ENCODE measurements at regions not wholly inside any gene's neighbourhood (a gene's known extent, or its start where the extent isn't known, plus 50 kb on each side); places are given as distances from the start of the nearest gene placed in this dataset.

DNA sequence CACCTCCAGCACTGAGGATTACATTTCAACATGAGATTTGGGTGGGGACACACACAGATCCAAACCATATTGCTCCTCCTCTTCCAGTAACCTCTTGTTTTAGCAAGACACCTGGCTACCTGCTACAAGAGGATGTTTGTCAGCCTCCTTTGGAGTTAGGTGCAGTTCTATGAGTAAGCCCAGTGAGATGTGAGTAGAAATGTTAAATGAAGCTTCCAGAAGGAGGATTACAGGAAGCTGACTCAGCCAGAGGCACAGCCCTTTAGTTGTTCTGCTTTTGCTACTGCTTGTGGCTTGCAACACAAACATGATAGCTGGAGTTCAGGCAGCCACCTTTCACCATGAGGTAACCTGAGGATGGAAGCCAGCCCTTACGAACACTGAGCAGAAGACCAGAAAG is 382.7 kb upstream of the RNF32 start:
- no peak for DNase-seq

DNA sequence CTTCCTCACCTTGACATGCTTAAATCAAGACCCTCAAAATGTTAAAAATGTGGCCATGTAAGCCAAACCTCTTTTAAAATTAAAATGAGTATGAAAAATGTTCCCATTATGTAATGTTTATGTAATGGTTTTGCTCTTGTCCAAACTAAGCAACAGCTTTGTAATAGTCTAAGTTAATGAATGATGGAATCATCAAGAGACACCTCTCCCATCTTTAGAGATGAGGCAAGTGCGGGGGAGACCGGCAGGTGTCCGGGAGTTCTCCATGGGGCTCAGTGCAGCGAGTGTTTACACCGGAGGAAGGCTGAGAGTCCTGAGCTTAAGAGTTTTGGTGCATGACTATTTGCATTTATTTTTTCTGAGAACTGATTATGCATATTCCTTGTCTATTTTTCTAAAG is 384.9 kb upstream of the RNF32 start:
- no peak for DNase-seq

DNA sequence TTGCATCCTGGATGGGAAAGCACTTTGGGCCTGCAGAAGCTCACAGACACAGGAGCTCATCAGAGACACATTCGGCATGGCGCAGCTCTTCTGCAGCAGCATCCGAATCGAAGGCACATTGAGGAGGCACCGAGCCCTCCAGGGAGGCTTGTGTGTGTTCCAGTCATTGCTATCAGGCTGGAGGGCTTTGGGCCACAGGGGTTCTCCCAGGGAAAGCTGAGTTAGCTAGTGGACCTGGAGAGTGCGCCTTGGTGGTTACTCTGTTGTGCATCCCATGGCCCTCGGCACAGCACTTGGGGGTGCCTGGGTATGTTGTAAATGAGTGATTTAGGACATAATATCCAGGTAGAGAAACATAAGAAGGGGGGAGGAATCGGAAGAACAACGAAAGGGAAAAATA is 388.7 kb upstream of the RNF32 start:
- DNase-seq = no peak

DNA sequence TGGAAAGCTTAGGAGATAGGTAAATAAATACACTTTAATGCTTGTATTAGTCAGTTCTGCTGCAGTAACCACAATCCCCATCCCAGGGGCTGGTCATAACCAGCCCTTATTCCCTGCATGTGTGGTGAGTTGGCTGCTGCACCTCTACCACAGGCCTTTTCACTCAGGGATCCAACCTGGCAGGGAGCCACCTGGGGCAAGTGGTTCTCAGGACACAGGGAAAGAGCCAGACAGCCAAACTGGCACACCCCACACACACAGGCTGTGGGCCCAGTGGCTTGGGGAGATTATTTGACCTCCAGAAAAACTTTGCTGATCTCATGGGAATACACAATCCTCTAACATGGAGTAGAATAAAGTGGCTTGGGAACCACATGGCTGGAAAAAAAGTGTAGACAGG is 400.0 kb upstream of the RNF32 start:
- DNase-seq = no peak

DNA sequence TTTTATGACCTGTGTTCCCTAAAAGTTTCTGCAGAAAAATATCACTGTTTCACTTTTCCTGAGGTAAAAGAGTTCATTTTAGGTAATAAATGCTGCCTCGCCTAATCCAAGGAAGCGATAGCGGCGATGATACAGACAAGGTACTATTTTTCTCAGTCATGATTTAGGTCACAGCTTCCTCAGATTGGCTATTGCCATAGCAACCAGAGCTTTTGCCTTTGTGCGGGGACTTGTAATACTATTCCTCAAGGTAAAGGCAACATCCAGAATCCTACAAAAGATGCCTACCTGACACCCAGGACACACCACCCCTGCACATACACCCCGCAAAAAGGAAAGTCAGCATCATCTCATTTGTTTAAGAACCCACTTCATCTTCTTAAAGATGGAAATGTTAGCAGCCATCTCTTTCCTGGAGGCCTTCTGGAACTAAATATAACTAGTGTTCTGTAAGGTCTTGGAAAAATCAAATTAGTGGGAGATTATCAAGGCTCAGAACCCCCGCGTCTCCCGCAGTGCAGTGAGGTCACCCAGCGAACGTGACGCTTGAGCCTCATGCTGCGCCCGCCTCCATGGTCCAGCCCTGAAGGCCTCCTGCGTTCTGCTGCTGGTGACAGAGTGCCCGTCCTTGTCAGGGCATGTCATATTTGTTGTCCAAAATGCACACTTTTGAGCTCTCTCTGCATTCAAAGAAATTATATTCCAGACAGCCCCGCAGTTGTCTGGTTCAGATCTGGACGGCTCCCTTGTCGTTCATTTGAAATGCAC is 402.0 kb upstream of the RNF32 start:
- DNase-seq = no peak

DNA sequence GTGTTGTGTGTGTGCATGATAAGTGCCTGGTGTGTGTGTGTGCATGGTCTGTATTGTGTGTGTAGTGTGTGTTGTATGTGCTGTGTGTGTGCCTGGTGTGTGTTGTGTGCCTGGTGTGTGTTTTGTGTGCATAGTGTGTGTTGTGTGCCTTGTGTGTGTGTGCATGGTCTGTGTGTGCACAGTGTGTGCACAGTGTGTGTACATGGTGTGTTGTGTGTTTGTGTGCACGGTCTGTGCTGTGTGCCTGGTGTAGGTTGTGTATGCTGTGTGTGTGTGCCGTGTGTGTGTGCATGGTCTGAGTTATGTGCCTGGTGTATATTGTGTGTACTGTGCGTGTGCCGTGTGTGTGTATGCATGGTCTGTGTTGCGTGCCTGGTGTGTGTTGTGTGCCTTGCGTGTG is 403.0 kb upstream of the RNF32 start:
- no peak for DNase-seq

DNA sequence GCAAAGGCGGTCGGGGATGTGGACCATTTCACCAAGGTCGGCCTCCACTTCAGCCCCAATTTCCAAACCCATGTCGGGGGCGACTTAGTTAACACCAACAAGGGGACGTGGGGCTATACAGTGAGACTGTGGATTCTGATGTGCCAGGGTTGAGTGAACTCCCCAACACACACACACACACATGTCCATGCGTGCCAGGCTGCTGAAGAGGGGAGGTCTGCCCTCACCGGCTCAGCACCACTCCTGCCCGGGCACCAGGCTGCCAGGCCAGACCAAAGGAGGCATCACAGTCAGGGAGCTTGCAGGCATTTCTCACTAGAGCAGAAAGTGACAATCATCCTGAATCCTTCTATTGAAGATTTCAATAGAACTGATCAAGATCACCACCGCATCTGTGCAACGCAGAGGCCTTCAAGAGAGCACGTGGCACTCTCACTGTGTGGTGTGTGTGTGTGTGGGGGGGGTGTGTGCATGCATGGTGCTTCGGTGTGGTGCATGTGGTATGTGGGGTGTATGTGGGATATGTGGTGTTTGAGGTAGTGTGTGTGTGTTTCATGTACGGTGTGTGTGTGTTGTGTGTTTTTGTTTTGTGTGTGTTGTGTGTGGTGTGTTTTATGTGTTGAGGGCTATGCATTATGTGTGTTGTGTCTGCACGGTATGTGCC is 403.5 kb upstream of the RNF32 start:
- no peak for DNase-seq

DNA sequence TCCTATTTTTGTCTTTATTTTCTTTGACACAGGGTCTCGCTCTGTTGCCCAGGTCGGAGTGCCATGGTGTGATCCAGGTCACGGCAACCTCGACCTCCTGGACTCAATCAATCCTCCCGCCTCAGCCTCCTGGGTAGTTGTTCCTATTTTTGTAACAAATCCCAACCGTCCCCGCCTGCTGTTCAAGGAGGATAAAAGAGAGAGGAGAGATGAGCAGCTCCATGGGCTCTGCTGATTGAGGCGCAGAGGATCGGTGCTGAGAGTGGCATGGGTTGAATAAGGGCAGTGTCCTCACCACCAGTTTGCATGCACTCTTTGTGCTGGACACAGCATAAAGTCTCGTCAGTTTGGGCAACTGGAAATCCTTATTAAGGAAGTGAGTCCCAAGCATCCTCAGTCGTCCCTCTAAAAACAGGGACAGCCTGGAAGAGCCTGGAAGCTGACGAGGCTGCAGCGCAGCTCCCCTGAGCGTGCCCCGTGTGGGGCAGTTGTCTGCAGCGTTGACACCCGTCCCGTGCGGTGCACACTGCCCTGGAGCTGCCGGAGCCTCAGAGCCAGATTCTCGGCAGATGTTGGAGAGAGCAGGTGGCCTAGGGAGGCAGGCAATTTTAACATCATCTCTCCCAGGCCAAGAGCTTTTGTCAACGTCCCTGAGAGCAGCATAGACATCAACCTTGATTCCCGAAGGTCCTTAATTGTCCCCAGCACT is 404.2 kb upstream of the RNF32 start:
- DNase-seq = no peak

DNA sequence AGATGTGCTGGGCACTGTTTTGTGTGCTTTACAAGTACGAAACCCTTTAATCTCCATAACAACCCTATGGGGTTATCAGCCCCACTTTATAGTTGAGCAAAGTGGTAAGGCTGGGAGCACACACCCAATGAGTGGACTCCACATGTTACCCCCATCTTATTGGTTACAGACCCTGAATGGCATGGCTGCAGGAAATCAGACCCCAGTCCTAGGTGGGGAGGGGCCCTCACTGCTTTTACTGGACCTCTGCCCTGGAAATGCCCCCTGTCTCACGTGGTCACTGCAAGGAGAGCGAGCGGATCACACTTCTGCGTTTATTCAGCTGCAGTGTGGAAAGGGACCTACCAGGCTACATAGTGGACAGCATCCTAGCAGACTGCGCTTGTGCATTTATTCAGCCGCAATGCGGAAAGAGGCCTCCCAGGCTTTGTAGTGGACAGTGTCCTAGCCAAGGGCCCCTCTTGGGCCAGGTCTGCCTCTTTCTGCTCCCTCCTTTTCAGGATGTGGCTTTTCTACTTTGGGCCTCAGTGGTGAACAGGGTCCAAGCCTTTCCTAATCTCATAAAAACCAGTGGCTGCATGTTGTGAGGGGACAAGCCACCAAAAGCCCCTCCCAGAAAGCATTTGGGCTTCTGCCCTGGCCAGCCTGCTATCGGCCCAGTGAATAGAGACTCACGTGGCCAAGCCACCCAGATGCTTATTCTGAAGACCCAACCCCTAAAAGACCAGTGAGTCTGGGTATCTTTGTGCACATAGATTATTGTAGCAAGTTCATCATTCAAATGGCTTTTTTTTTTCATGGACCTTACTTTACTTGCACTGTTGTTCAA is 405.7 kb upstream of the RNF32 start:
- no peak for DNase-seq

DNA sequence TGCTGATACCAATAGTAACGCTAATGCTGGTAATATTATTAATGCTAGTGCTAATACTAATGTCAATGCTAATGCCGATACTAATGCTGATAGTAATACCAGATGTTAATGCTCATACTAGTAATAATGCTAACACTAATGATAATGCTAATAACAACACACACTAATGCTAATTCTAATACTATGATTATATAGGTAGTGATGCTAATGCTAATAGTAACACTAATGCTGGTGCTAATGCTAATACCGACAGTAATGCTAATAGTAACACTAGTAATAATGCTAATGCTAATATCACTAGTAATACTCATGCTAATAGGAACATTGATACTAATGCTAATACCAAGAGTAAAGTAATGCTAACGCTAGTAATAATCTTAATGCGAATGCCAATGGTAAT is 406.4 kb upstream of the RNF32 start:
- no peak for DNase-seq

DNA sequence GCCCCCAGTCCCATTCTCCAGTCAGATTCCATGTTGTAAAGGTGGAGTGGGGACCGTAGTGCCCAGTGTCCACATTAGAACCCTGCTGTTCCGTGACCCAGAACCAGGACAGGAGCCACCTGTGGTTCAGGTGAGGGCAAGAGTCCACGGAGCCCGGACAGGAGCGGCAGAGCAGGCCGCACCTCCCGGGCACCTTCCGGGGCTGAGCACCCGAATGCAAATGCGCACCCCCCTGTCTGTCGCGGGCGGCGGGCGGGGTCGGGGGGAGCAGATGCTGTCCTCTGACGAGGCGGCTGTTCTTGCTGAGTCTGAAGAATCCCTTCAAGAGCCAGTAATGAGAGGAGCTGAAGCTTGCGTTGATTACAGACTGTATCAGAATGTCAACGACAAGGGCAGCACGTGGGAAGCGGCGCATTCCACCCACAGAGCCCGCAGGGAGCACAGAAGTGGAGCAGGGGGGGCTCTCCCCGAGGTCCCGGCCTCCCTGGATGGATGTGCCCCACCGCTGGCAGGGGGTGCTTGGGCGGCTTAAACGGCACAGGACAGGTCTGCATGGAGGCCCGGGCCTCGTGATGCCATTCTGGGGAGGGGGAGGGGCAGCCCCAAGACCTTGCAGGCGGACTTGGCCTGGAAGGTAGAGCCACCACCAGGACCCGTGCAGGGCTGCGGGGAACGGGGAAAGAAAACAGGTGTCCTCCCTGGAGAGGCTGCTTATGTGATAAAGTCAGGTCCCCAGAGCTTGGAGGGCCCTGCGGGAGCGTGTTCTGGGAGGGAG is 407.5 kb upstream of the RNF32 start:
- no peak for DNase-seq

DNA sequence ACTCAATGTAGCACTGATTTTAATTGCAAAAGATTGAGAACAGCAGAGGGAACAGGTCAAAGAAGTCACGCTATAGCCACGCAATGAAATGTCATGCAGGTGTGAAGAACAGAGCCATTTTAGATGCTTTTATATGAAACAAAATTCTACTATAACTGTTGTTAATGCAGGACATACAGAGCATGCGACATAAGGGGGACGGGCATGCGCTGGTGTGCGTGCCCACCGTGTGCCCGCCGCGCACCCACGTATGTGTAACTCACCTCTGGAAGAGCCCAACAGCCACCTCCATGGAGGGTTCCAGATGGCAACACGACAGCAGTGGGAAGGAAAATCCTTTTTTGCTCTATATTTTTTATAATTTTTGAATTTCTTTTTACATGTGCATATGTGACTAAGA is 410.0 kb upstream of the RNF32 start:
- no peak for DNase-seq

DNA sequence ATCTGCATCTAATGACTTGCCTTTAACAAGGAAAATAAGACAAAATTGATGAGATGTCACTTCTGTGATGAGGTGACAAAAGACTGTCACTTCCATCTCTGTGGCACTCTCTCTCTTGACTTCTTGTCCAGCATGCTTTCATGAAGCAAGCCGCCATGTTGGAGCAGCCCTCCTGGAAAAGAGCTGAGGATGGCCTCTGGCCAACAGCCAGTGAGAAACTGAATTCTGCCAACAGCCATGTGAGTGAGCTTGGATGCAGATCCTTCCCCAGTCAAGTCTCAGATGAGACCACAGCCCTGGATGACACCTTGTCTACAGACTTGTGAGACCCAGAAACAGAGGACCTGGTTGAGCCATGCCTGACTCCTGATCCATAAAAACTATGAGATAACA is 412.6 kb upstream of the SHH start:
- DNase-seq = no peak

DNA sequence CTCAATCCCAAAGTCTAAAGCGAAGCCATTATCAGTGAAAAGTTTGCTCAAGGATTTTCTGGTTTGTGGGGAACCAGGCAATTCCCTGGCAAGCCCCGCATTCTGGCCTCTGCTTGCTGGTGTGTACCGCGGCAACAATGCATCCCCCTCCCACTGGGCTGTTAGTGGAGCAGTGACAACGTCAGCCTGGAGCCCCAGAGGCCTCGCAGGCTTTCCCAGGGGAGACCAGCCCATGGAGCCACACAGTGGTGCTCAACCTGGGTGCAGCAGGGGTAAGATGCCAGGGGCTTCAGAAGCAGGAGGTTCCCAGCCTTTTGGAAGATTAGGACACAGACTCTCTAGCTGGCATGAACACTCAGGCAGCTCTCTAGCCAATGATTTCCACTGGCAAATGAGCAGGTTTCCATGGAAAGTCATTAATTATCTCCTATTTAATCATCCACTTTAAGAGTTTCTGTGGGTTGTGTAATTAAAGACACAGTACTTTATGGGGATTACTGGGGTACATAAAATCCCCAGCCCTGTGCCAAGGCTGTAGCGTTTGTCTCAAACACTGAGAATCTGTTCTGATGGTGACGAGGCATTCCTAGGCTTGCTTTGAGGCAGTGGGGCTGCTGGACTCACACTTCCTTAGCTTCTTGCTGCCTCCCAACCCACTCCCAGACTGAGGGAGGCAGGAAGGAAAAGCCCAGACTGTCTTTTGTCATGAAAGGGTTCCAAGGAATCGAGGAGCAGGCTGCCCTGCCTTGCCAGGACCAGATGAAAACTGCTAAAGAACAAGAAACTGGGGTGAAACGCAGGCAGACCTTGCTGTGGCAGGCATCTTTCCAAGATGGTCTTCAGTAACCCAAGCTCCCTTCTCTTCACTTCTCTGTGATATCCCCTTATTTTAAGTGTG is 411.9 kb upstream of the SHH start:
- no peak for DNase-seq

DNA sequence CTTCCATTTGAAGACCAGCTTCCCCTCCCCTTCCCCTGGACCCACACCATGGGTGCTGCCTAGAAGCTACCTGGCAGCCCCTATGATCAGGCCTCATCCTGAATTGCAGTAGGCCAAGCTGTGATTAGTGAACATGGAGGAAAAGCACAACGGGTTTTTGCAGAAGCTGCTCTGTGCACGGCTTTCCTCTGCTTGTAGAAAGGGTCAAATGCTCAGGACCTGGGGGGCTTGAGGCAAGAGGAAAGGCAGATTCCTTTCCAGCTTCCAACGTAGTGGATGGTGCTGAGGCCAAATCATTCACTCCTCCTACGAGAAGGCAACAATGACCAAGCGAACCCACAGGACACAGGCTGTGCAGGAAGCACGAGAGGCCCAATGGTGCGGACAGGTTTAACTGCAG is 410.3 kb upstream of the SHH start:
- no peak for DNase-seq

DNA sequence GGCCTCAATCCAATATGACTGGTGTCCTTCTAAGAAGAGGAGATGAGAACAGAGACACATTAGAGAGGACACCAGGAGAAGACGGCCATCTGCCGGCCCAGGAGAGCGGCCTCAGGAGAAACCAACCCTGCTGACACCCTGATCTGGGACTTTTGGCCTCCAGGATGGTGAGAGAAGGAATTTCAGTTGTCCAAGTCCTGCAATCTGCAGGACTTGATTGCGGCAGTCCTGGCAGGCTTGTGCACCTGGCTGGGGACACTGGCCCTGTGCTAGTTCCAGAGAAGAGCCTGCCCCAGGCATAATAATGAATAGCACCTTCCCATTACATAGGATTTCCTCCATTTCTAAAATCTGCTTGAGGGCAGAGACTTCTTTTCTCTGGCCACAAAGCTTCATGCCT is 409.9 kb upstream of the SHH start:
- no peak for DNase-seq

DNA sequence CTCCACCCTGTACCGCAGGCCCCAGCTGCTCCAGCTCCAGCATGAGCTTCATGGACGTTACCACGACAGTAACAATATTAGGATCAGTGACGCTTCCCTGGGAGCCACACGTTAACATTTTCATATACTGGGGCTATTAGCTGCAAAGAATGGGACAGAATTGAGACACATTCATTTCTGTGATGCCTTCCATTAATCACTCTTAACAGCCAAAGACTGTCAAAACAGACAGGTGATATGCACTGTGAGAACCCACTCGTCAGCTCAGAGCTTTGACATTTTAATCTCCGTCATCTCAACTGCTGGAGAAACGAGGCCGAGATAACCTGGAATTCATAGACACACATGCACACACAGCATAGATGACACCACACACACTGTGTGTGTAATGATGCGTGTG is 408.4 kb upstream of the SHH start:
- DNase-seq = no peak

DNA sequence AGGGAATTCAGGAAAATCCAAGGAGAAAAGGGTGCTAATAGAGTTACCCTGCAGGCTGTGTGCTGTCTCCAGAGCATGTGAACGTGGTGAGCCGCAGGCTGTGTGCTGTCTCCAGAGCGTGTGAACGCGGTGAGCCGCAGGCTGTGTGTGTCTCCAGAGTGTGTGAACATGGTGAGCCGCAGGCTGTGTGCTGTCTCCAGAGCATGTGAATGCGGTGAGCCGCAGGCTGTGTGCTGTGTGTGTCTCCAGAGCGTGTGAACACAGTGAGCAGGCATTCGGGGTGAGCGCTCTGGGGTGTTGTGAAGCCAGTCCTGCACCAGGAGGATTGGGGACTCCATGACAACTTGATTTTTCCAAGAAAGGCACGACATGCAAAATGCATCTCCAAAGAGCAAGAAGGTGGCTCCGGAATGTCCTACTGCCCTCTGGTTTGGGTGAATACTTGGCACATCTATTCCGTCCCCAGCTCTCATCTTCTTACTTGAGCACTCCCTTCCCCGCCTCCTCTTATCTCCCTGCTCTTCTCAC is 407.9 kb upstream of the SHH start:
- no peak for DNase-seq

DNA sequence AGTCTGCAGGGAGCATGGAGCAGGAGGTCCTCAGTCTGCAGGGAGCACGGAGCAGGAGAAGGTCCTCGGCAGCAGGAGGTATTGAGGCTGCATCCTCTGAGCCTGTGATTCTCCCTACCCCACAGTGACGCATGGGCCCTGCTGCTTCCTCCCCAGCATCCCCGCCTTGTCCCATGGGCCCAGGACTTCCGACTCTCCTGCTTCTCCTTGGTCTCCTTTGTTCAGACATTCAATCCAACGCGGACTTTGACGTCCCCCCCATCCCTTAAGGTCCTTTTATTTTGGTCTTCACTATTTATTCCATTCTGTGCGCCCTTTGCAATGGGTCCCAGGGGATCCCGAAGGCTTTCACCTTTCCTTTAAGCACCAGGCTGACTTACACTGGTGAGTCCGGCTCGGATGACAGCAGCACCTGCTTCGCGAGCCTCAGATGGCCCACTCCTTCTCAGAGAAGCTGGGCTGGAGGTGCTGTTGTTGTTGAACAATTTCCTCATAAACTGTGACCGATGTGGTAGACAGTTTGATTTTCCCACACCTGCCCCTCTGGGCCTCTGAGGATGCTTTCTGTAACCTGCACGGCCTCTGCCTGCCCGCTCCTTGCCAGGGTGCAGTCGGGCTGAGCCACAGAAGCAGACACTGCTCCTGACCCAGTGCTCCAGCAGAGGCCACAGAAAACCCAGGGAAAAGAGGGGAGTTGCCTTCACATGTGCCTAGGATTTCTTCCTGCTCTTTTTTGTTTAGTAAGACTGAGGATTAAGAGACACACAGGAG is 407.2 kb upstream of the SHH start:
- DNase-seq = no peak

DNA sequence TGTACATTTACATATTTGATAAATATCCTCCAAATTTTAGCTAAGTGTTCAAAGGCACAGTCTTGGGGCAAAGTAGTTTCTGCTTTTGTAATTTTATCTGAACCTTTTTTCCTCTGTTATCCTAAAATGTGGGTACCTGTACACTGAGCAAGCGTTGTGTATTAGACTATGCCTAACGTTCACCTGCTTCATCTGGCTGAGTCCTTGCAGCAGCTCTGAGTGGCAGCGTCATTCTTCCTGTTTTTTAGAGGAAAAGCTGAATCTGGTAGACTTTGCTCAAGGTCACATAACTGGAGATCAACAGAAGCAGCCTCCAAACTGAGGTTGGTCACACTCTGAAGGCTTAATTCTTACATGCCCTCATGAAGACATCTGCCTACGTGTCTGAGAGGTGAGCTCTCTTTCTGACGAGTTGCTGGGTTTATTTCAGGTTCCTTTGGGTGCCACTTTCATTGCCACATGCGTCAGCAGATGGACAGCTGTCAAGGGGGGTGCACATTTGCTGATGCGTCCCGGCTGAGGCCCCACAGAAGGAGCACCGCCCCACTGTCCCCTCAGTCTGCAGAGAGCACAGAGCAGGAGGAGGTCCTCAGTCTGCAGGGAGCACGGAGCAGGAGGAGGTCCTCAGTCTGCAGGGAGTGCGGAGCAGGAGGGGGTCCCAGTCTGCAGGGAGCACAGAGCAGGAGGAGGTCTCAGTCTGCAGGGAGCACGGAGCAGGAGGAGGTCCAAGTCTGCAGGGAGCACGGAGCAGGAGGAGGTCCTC is 406.5 kb upstream of the SHH start:
- no peak for DNase-seq

Data from activated CD4-positive, alpha-beta T cell treated with anti-CD3 and anti-CD28 coated beads, Interleukin-10, Interleukin-2, amounts not matched to agents 100 ng/mL and 50 ng/mL, durations not matched to agents 16 hours and 8 hours (primary cell).